PC-3 (cell line): ENCODE measurements at regions not wholly inside any gene's neighbourhood (a gene's known extent, or its start where the extent isn't known, plus 50 kb on each side); places are given as distances from the start of the nearest gene placed in this dataset.

Experiments
- ATAC-seq: fragments of 200-7000 bp; cut with Tn5 transposase; 2 replicates; pipeline ENCODE4 v1.9.1; 2020; ENCODE audit warnings: mild to moderate bottlenecking, moderate library complexity
- BruUV-seq: library from RNA; stranded (reverse); fragments of 400-500 nt; replicated peaks from 2 replicates; lab custom pipeline; 2021; lab: Mats Ljungman, UMichigan
- CTCF ChIA-PET: fragments of 300-600 bp; sonication (Branson Sonifier 250); formaldehyde crosslinking; loops from one replicate; lab custom pipeline; 2022; ENCODE audit warnings: antibody characterized with exemption; lab: Charles Lee
- POLR2A ChIA-PET: fragments of 300-600 bp; sonication (Branson Sonifier 250); formaldehyde crosslinking; loops from one replicate; lab custom pipeline; 2022; ENCODE audit warnings: antibody characterized with exemption; ENCODE audit not compliant: unreplicated experiment; lab: Charles Lee
- DNase-seq: peaks from one replicate; pipeline ENCODE4 v3.0.0-alpha.2; 2015
- H2AFZ ChIP-seq: fragments of 300-600 bp; sonication (generic); 2 replicates; pipeline ENCODE4 v1.6.0; 2016; ENCODE audit warnings: antibody characterized with exemption, low read length
- H3F3A ChIP-seq: fragments of 300-600 bp; sonication (generic); one replicate; pipeline ENCODE4 v1.6.0; 2017; ENCODE audit warnings: antibody characterized with exemption, low read length, control low read depth, mild to moderate bottlenecking; ENCODE audit not compliant: unreplicated experiment
- H3K27ac ChIP-seq: fragments of 300-600 bp; sonication (generic); 2 replicates; pipeline ENCODE4 v1.5.1; 2016; ENCODE audit warnings: mild to moderate bottlenecking, low read length
- H3K27me3 ChIP-seq: fragments of 300-600 bp; sonication (generic); 2 replicates; pipeline ENCODE4 v1.6.1; 2016; ENCODE audit warnings: low read length, mixed read lengths
- H3K36me3 ChIP-seq: fragments of 300-600 bp; sonication (generic); 2 replicates; pipeline ENCODE4 v1.6.1; 2016; ENCODE audit warnings: low read depth, mixed run types, low read length, mixed read lengths
- H3K4me1 ChIP-seq: fragments of 300-600 bp; sonication (generic); 2 replicates; pipeline ENCODE4 v1.5.1; 2016; ENCODE audit warnings: low read length; ENCODE audit not compliant: insufficient read depth
- H3K4me2 ChIP-seq: fragments of 300-600 bp; sonication (generic); 2 replicates; pipeline ENCODE4 v1.6.0; 2016; ENCODE audit warnings: low read length
- H3K4me3 ChIP-seq: fragments of 300-600 bp; sonication (generic); 2 replicates; pipeline ENCODE4 v1.5.1; 2016; ENCODE audit warnings: mild to moderate bottlenecking, low read length, mixed read lengths
- H3K79me2 ChIP-seq: fragments of 300-600 bp; sonication (generic); 2 replicates; pipeline ENCODE4 v1.6.1; 2017; ENCODE audit warnings: low read length, mixed read lengths
- H3K9ac ChIP-seq: fragments of 300-600 bp; sonication (generic); 2 replicates; pipeline ENCODE4 v1.6.0; 2016; ENCODE audit warnings: mild to moderate bottlenecking, low read length
- H3K9me2 ChIP-seq: fragments of 300-600 bp; sonication (generic); replicated peaks from 2 replicates; pipeline ENCODE4 v1.6.1; 2016; ENCODE audit warnings: mixed run types, low read length, mixed read lengths
- H3K9me3 ChIP-seq: fragments of 300-600 bp; sonication (generic); 2 replicates; pipeline ENCODE4 v1.6.1; 2016; ENCODE audit warnings: low read length, mixed read lengths
- H4K20me1 ChIP-seq: fragments of 300-600 bp; sonication (generic); 2 replicates; pipeline ENCODE4 v1.6.1; 2016; ENCODE audit warnings: low read length, mixed read lengths
- CTCF ChIP-seq: fragments of 300-600 bp; sonication (generic); conservative IDR thresholded peaks from 2 replicates; pipeline ENCODE4 v1.5.1; 2017; ENCODE audit warnings: antibody characterized with exemption, low read depth, mild to moderate bottlenecking, low read length
- EZH2 ChIP-seq: fragments of 300-600 bp; sonication (generic); IDR thresholded peaks from one replicate; pipeline ENCODE4 v1.6.1; 2017; ENCODE audit warnings: antibody characterized with exemption, mild to moderate bottlenecking, low read length; ENCODE audit not compliant: unreplicated experiment
- EZH2phosphoT487 ChIP-seq: fragments of 300-600 bp; sonication (generic); IDR thresholded peaks from 2 replicates; pipeline ENCODE4 v1.6.1; 2018; ENCODE audit warnings: mild to moderate bottlenecking, antibody characterized with exemption, low read length, borderline replicate concordance
- intact Hi-C: fragments of 100-400 bp; cut with micrococcal nuclease; formaldehyde crosslinking; loops from 2 replicates; pipeline ENCODE4 v1.9.0; 2023

GRCh38 chr4:175412161-175412560 is 399.9 kb downstream of the GPM6A start:
- ChIA-PET CTCF (no interaction called here), POLR2A (no interaction called here)
- no peak for TF ChIP-seq EZH2phosphoT487
- TF ChIP-seq CTCF, result no peak
- TF ChIP-seq EZH2, result no peak
- no peaks in the 10 kb centered on the region for H4K20me1 ChIP-seq
- intact Hi-C loops, result no loop called here
- H3K4me3 ChIP-seq, result 0 out of 2 replicates have a peak overlapping the region, but pooled peaks have one; percentile 10
- no peaks in the 10 kb centered on the region for H3K9me3 ChIP-seq
- DNase-seq (peak; percentile 73), ATAC-seq (peak; percentile 46)
- H3K79me2 ChIP-seq, result no peaks in the 10 kb centered on the region
- no peaks in the 10 kb centered on the region for H3K27me3 ChIP-seq
- H3K36me3 ChIP-seq, result no peaks in the 10 kb centered on the region; the same call in 1 of the 2 replicates
- peaks cover 27% of the 10 kb centered on the region for H3K4me1 ChIP-seq
- H2AFZ ChIP-seq, result peak overlapping the region; percentile 42
- H3K27ac ChIP-seq, result peak overlapping the region; percentile 94
- no peaks in the 10 kb centered on the region for H3F3A ChIP-seq
- H3K9ac ChIP-seq, result peak overlapping the region; percentile 57
- no peaks in the 10 kb centered on the region for H3K9me2 ChIP-seq
- H3K4me2 ChIP-seq, result peak overlapping the region; percentile 43
- no TSS peak for BruUV-seq

GRCh38 chr4:175412746-175413145 is 399.3 kb downstream of the GPM6A start:
- ATAC-seq (peak; percentile 64), DNase-seq (peak; percentile 80)
- no TSS peak for BruUV-seq
- TF ChIP-seq EZH2, result no peak
- Histone ChIP-seq H3K4me2 (peak overlapping the region; percentile 43), H3K79me2 (no peaks in the 10 kb centered on the region), H3K4me1 (peaks cover 27% of the 10 kb centered on the region), H2AFZ (peak overlapping the region; percentile 42), H3K9ac (peak overlapping the region; percentile 57), H3K4me3 (0 out of 2 replicates have a peak overlapping the region, but pooled peaks have one; percentile 10), H3K9me3 (no peaks in the 10 kb centered on the region), H3K27ac (peak overlapping the region; percentile 94), H3F3A (no peaks in the 10 kb centered on the region), H4K20me1 (no peaks in the 10 kb centered on the region), H3K27me3 (no peaks in the 10 kb centered on the region), H3K36me3 (no peaks in the 10 kb centered on the region; the same call in 1 of the 2 replicates), H3K9me2 (no peaks in the 10 kb centered on the region)
- ChIA-PET CTCF (no interaction called here), POLR2A (no interaction called here)
- intact Hi-C loops, result no loop called here

GRCh38 chr4:175413561-175413960 is 398.5 kb downstream of the GPM6A start:
- TF ChIP-seq CTCF (no peak), EZH2 (no peak), EZH2phosphoT487 (no peak)
- Histone ChIP-seq H3K36me3 (no peaks in the 10 kb centered on the region; the same call in 1 of the 2 replicates), H3F3A (peaks cover under 1% of the 10 kb centered on the region), H3K9ac (peak overlapping the region; percentile 7; the same call in 1 of the 2 replicates), H2AFZ (no peak overlapping the region), H3K4me3 (no peak overlapping the region), H3K4me2 (peak overlapping the region; percentile 29; the same call in 1 of the 2 replicates), H3K27me3 (no peaks in the 10 kb centered on the region), H3K9me2 (no peaks in the 10 kb centered on the region), H3K79me2 (no peaks in the 10 kb centered on the region), H4K20me1 (no peaks in the 10 kb centered on the region), H3K4me1 (peaks cover 29% of the 10 kb centered on the region), H3K9me3 (no peaks in the 10 kb centered on the region), H3K27ac (peak overlapping the region; percentile 94)
- ATAC-seq, result no peak
- intact Hi-C loops, result no loop called here
- no peak for DNase-seq
- ChIA-PET CTCF (no interaction called here), POLR2A (no interaction called here)
- no TSS peak for BruUV-seq
